ENCODE measurements at regions not wholly inside any gene's neighbourhood (a gene's known extent, or its start where the extent isn't known, plus 50 kb on each side); places are given as distances from the start of the nearest gene placed in this dataset.

DNA sequence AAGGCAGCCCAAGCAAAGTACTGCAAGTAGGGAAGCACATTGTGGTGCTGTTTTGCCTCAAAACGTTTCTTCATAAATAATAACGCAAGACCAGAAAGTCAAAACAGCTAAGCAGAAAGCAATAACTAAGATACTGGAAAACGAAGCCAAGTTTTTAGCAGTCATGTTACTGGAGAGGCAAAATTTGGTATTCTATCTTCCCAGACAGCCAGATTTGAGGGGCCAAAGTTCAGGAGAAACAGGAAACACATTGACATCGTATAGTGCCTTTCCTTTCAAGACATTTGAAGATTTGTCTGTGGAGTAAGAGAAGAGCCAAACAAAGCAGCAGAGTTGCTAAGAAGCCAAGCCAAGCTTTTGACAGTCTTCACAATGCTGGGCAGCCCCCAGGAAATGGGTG is 843.6 kb upstream of the NECTIN3 start:
- no peak for DNase-seq (ENCODE audit: low spot score)

DNA sequence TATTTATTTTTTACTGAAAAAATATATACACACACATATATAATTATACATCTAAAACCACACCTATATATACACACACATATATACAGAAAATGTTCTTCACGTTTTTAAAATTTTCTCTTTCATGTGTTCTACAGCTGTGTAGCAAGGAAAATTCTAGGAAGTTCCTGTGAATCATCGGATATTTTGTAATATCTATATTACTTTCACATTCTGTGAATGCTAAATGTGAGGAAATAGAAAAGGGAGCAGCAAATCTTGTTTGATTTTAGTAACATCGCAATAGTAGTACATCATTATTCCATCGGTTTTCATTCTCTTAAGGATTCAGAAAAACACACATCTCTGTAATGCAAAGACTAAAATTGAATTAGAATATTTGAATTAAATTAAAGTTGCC is 836.8 kb upstream of the NECTIN3 start:
- DNase-seq (ENCODE audit: low spot score), result no peak

DNA sequence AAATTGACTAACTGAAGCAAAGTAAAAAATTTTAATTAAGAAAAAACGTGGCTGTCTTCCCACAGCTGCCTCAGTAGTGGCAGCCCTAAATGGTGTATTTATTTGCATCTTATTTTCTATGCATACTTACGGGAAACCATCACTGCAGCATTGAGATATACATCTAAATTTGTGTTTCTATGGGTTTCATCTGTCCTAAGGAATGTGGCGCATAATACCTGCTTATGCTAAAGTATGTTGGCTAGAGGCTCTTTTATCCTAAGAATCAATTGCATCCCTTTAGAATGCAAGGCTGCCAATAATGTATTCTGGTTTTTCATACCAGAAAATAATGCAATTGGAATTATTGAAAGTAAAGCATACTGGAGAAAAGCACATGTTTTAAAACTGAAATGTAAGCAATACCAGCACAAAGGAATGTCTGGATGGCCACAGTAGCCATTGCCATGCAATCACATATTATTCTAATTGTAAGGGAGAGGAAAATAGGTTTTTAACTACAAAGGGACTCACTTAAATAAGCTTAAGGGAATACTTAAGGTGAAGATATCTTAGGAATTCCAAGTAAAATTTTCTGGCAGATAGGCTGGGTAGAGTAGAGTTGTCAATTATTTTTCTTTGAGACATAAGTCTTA is 834.5 kb upstream of the NECTIN3 start:
- no peak for DNase-seq (ENCODE audit: low spot score)

DNA sequence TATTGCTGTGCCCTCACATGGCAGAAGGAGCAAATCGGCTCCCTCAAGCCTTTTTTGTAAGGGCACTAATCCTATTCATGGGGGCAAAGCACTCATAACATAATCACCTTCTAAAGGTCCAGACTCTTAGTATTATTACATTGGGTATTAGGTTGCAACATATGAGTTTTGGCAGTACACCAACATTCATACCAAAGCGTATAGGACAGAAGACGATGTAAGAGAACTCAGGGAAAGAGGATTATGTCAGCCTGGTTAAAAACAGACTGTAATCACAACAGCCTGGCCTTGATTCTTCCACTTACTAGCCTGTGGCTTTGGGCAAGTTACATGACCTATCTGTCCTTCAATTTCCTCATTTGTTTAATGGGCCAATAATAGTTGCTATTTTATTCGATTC is 828.5 kb upstream of the NECTIN3 start:
- peak; percentile 56 for DNase-seq (ENCODE audit: low spot score)

DNA sequence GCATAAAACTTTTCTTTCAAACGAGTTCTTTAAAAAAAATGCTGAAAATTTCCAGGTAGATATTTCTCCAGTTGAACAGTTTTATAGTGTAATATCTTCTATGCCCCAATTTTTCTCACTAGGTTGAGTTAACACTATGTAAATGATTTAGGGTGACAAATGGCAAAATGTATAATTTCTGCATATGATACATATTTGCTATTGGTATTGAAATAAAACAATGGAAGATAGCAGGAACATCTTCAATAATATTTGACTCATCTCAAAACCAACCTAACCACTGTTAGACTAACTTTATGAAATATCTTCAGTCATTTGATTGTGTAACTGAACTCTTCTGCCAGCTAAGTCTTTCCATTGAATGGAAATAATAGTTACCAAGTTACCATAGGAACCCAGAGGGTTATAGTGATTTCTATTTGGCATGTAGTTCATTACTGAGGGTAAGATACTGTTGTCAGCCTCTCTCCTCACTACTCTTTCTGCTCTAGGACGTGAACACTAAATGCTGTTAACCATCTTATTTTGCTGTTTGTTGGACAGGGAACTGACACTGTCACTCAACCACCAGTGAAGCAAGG is 824.7 kb upstream of the NECTIN3 start:
- DNase-seq (ENCODE audit: low spot score), result no peak

DNA sequence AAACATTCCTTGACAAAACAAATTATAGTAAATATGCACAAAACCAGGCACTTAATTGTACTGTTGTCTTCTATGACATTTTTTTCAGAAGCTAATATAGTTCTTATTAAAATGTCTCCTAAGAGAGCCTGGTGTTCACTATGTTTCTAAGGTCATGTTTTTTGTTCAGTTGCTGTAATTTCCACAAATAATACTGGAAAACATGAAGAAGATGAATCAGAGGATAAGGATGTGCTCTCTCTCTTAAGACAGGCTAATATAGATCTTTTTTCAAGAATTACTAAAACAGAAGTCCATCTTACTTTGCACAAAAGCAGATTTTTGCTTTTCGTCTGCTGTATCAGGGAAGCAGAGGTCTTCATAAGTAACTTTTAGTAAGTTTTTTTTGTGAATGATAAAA is 823.0 kb upstream of the NECTIN3 start:
- no peak for DNase-seq (ENCODE audit: low spot score)

DNA sequence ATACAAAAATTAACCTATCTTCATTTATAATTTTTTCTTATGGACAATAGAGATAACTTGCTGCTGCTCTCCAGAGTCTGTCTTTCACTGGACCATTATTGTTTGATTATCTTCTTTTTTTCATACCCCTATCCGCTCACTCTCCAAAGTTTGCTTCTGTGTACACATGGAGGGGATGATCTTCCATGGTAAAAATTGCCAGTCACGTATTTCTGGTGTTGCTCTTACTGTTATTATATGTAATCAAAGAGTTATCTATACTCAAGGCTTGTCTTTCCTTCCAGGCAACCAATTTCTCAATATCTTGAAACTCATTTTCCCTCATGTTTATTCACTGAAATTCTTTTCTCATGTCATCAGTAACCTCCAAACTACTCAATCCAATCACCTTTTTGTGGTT is 817.8 kb upstream of the NECTIN3 start:
- no peak for DNase-seq (ENCODE audit: low spot score)

DNA sequence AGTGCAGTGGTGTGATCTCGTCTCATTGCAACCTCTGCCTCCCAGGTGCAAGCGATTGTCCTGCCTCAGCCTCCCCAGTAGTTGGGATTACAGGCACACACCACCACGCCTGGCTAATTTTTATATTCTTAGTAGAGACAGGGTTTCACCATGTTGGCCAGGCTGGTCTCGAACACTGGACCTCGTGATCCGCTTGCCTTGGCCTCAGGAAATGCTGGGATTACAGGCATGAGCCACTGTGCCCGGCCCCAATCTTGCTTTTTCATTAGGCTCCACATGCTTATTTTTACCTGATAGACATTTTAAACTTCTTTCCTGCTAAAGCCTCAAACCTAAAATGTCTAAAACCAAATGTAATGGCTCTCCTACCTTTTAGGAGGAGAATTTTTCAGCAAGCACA is 817.0 kb upstream of the NECTIN3 start:
- no peak for DNase-seq (ENCODE audit: low spot score)

DNA sequence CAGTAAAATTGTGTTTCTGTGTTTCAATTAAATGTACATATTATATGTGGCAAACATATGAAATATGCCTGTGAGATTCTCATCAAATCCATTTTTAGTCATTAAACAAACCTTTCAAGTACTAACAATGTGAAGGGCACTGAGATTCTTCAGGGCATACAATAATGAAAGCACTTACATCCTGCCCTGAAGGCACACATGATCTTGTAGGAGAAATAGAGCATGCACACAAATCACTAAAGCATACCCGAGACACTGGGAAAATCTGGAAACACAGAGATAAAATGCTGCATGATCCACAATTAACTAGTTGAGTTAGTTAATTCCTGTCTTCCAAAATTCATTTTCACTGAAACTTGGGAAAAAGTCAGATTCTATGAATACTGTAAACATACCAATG is 810.5 kb upstream of the NECTIN3 start:
- DNase-seq (ENCODE audit: low spot score), result no peak

DNA sequence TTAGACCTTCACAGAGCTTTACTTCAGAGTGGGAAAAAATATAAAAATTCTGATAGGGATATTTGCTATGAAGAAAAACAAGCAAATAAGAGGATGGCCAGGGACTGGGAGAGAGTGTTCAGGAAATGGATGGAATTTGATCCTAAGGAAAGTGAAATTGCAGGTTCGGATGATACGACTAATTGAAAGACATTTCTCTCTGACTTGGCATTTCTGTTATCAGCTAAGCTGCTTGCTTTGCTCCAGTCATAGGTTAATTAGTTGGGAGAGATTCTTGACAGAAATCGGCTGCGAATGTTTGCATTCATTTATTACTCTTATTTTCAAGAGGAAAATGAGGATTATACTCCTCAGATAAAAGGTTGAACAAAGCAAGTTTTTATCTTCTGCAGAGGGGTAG is 808.7 kb upstream of the NECTIN3 start:
- no peak for DNase-seq (ENCODE audit: low spot score)

DNA sequence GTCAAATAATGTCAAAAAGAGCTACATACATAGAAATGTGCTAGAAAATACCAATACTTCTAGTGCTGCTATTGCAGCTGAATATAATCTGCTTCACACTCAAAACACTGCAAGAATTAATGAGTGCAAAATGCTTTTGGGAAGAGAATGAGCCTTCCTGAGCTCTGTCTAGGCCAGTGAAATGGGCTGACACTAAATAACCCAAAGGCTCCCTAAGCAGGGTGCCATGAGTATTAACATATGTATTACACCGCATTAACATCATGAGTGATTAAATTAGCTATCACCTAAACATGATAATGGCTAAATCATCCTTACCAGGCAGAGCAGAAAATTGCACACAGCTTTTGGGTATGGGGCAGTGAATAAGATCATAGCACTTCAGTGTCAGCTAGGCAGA is 806.3 kb upstream of the NECTIN3 start:
- DNase-seq (ENCODE audit: low spot score), result no peak

DNA sequence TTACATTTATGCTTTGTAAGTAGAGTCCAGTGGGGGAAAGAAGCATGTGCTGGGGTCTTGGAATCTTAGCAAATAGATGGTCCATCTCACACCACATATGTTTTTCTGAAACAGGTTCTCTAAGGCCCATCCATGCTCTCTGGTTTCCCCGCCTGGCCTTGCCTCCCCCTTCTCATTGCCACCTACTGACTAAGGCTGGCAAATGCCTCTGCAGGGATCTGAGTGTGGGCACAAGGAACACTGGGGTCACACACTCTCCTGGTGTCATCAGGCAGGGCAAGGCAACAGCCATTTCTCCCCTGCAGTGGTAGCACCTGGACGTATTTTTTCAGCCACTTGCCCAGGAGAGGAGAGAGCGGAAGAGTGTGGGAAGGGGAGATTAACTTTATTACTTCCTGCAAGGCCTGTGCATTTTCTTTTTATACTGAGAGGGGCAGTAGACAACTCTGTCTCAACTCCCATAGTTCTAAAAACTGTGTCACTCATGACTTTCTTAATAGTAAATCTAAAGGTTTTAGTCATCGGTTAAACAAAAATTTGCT is 804.2 kb upstream of the NECTIN3 start:
- peak; percentile 13 for DNase-seq (ENCODE audit: low spot score)

DNA sequence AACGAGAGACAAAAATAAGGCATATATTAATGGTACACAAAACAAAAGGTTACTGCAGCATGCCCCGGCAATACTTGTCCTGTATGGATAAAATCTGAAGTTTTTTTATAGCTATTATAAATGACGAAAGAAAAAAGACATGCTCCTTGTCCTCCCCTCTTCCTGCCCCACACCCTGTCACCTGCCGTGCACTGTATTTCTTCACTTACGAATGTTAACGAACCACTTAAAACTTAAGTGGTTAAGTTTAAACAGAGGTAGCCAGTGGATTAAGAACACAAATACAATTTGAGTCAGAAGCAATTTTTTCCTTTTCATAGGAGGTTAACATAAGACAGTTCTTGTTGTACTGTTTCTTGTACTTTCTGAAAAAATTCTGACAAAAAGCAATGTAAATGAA is 799.1 kb upstream of the NECTIN3 start:
- no peak for DNase-seq (ENCODE audit: low spot score)

DNA sequence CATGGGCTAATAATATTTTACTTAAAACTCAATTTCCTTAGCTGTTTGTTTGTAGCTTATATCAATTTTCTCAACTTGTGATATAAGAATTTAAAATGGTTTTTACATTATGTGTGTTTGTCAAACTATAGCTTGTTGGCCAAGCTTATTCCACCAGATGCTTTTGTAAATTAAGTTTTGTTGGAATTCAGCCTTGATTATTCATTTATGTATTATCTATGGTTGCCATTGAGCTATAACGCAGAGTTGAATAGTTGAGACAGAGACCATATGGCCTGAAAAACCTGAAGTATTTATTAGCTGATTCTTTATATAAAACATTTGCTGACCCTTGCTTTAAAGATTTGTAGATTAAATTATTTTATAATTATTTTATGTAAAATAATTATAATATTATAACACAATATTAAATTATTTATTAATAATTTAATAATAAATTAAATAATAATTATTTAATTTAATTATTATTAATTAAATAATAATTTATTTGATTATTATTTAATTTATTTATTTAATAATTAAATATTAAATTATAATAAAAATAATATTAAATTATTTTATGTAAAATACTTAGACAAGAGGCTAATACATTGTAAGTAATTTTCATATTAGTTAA is 779.6 kb upstream of the NECTIN3 start:
- DNase-seq (ENCODE audit: low spot score), result no peak

DNA sequence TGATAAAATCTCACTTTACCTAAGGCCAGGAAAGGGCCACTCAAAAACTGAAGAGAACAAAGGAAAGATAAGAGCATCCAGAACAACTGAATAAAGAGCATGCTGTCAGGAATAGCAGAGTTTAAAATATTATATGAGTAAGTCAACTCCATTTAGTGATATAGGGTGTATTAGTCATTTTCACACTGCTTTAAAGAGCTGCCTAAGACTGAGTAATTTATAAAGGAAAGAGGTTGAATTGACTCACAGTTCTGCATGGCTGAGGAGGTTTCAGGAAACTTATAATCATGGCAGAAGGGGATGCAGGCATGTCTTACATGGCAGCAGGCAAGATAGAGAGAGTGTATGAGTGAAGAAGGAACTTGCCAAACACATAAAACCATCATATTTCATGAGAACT is 778.0 kb upstream of the NECTIN3 start:
- no peak for DNase-seq (ENCODE audit: low spot score)

DNA sequence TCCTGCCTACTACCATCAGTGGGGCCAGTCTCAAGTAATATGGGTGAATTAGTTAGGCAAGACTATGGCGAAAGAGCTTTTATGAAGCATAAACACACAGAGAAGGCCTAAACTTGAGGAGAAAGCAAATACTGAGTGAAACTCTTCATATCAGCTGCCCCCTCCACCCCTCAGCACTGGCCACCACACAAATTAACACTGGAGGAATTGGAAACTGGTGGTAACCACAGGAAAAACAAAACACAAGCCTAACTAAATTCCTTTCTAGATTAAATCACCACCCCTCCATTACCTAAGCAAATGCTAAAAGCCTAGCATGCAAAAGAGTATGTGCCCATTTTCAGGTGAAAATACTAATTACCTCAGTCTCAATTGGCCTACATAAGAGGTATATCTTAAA is 774.7 kb upstream of the NECTIN3 start:
- DNase-seq (ENCODE audit: low spot score), result no peak

DNA sequence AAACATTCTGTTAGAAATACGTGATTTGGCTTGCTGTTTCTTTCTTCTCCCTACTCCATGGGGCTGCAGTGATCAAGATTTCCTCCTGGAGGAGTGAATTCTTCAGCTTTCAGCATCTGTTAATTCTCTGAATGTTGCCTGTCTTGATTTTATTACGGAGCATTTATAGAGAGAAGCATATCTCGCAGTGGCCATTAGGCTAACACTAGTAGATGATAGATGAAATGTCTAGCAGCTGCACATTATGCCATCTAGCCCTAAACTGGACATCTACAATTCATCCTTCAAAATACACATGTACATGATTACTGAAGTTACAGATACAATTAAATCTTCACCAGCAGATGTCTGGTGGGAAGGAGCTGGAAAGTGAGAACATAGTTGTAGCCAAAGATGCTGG is 769.8 kb upstream of the NECTIN3 start:
- DNase-seq (ENCODE audit: low spot score), result no peak

DNA sequence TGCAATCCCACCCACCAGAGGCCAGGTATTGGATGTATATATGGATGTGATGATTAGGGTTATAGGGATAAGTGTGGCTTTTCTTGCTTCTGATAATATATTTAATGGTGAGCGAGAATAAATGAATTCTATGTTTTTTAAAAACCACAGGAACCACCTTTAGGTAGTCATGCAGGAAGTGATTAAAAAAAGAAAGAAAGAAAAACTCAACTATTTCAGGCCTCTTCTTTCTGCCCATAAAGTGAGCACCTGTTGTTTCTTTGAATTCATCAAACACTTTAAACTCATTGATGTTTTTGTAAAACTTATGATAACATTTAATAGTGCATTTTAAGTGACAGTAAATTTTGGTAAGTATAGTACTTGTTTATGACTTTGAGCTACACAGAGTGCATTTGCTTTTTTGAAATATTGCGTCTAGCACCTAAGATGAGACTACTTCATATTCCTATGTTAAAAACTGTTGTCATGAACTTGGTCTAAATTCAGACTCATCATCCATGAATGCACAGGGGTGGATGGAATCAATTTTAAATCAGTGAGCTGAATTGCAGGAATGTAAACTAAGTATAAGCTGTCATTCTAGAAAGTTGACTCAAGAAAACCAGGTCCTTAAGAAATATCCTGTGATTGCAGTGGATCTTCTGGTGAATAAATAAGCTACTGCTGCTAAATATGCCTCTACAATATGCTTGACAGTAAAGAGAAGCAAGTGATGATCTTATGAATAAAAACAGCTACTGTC is 764.4 kb upstream of the NECTIN3 start:
- no peak for DNase-seq (ENCODE audit: low spot score)

DNA sequence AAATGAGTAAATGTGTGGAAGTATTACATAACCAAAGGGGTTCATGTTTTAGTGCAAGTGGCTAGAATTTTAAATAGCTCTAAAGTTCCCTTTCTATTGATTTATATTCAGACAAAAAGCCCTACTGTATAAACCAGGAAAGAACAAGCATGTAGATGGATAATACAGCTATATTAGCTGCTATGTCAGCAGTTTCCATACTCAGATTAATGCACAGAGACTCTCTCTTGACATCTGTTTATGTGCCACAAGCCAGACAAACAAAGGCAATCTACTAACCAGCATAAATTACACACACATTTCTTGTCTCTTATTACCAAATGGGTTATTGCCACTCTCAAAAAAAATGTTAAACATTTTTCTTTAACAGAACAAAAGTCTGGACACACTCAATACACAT is 760.1 kb upstream of the NECTIN3 start:
- no peak for DNase-seq (ENCODE audit: low spot score)

DNA sequence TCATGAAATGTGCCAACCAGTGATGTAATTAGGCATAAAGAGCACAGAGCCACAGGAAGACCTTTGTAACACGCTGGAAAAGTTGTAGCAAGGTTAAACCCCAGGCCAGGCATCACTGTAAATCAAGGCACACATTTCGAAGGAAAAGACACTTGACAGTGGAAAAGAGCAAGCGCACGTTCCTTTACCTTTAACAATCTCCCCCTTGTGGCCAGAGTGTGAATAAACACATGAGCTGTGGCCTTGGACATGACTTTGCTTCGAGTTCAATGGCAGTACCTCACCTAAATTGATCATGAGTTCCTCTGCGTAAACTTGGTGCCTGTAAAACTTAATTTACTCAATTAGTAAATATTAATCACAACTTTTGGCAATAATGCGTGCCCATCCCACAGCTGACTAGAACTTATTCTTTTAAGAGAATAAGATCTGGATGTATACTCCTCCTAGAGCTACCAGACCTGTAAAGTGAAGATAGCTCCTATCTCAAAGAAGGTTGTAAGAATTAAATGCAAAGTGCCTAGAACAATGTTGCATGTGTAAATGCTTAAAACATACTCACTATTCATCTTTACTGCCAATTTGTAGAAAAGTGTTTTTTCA is 757.0 kb upstream of the NECTIN3 start:
- DNase-seq (ENCODE audit: low spot score), result peak; percentile 66

DNA sequence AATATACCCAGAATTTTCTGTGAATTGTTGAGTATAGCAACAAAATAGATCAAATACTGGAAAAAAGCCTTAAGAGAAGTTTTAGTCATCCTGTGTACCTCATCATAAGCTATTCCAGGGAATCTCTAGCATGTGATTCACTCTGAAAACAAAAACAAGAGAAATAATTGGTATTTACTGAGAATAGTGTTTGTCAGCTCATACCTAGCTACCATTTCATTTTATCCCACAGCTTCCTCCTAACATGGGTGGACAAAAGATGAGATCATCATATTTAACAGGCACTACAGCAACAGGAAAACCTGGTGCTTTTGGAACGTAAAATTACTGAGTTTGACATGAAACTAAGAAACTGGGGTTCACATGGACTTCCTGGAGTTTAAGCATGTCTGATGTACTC is 753.5 kb upstream of the NECTIN3 start:
- DNase-seq (ENCODE audit: low spot score), result no peak

DNA sequence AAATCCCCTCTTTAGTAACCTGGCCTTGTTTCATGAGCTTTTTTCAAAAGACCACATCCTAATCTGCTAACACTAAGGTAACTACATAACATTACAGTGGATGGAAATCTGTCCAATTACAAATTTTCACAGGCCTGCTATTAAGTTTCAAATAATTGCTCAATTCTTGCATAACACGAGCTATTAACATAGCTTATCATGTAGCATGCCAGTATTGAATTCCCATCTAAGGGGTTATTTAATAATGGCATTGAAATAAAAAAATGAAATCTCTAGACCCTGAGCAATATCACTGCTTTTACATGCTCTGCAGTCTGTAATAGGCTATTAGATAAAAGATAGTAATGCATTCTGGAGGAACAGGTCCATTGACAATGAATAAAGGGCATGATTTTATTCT is 748.3 kb upstream of the NECTIN3 start:
- no peak for DNase-seq (ENCODE audit: low spot score)

Data from D341Med (cell line).